BJ (cell line): ENCODE measurements at regions not wholly inside any gene's neighbourhood (a gene's known extent, or its start where the extent isn't known, plus 50 kb on each side); places are given as distances from the start of the nearest gene placed in this dataset.

ENCODE experiments used
- CTCF ChIA-PET: fragments of 350-600 bp; formaldehyde crosslinking; extraction: SDS; loops from one replicate; lab custom pipeline; 2021; ENCODE audit warnings: antibody characterized with exemption, inconsistent platforms; lab: Yijun Ruan, JAX
- POLR2A ChIA-PET: fragments of 300-600 bp; sonication (Branson Sonifier 250); formaldehyde crosslinking; extraction: SDS; loops from one replicate; lab custom pipeline; 2021; ENCODE audit warnings: antibody characterized with exemption; lab: Charles Lee
- DNase-seq: peaks from one replicate; pipeline ENCODE4 v3.0.0-alpha.2; 2011; ENCODE audit warnings: low read depth
- H3K27me3 ChIP-seq: 2 replicates; pipeline ENCODE4 v1.6.0; 2011; ENCODE audit warnings: low read length; ENCODE audit not compliant: control insufficient read depth, insufficient read depth
- H3K36me3 ChIP-seq: 2 replicates; pipeline ENCODE4 v1.5.1; 2011; ENCODE audit warnings: low read length; ENCODE audit not compliant: control insufficient read depth, insufficient read depth
- H3K4me3 ChIP-seq: 2 replicates; pipeline ENCODE4 v1.5.1; 2011; ENCODE audit warnings: low read depth, mild to moderate bottlenecking, control low read depth, low read length
- CTCF ChIP-seq: IDR thresholded peaks from 2 replicates; pipeline ENCODE4 v1.5.1; 2011; ENCODE audit warnings: low read depth, mild to moderate bottlenecking, control low read depth, inconsistent platforms, low read length, moderate library complexity; ENCODE audit not compliant: insufficient read depth

- DNase-seq: no peak
- no peak for TF ChIP-seq CTCF
- H3K36me3 ChIP-seq: no peaks in the 10 kb centered on the region
- no peaks in the 10 kb centered on the region for H3K27me3 ChIP-seq
- no peak overlapping the region for H3K4me3 ChIP-seq
- ChIA-PET CTCF (no interaction called here), POLR2A (no interaction called here)
These were observed 654.2 kb upstream of the PKDCC start for GRCh38 chr2:41393621-41394020.

- ChIA-PET CTCF (no interaction called here), POLR2A (no interaction called here)
- Histone ChIP-seq H3K27me3 (no peaks in the 10 kb centered on the region), H3K4me3 (no peak overlapping the region), H3K36me3 (no peaks in the 10 kb centered on the region)
- DNase-seq: no peak
- TF ChIP-seq CTCF: no peak
These were observed 653.3 kb upstream of the PKDCC start for GRCh38 chr2:41394541-41394940.

GRCh38 chr2:41395692-41396091, 652.1 kb upstream of the PKDCC start:
- no peaks in the 10 kb centered on the region for H3K27me3 ChIP-seq
- no peaks in the 10 kb centered on the region for H3K36me3 ChIP-seq
- H3K4me3 ChIP-seq: no peak overlapping the region
- ChIA-PET CTCF (no interaction called here), POLR2A (no interaction called here)
- no peak for DNase-seq
- TF ChIP-seq CTCF: no peak

GRCh38 chr2:41399437-41400087, 648.3 kb upstream of the PKDCC start:
- H3K27me3 ChIP-seq: no peaks in the 10 kb centered on the region
- POLR2A ChIA-PET: no interaction called here
- CTCF ChIA-PET: interaction anchor here (1.1 kb wide), 1 partner anchor 140 kb away, joined by 3 read pairs; no protein-coding TSS in a partner anchor
- TF ChIP-seq CTCF: no peak
- no peak for DNase-seq
- no peaks in the 10 kb centered on the region for H3K36me3 ChIP-seq
- H3K4me3 ChIP-seq: no peak overlapping the region

GRCh38 chr2:41400088-41400665, 647.6 kb upstream of the PKDCC start:
- ChIA-PET POLR2A (no interaction called here), CTCF (no interaction called here)
- DNase-seq: no peak
- no peaks in the 10 kb centered on the region for H3K36me3 ChIP-seq
- peak; percentile 40 for TF ChIP-seq CTCF
- no peaks in the 10 kb centered on the region for H3K27me3 ChIP-seq
- no peak overlapping the region for H3K4me3 ChIP-seq
